ENCODE measurements at regions not wholly inside any gene's neighbourhood (a gene's known extent, or its start where the extent isn't known, plus 50 kb on each side); places are given as distances from the start of the nearest gene placed in this dataset.

DNA sequence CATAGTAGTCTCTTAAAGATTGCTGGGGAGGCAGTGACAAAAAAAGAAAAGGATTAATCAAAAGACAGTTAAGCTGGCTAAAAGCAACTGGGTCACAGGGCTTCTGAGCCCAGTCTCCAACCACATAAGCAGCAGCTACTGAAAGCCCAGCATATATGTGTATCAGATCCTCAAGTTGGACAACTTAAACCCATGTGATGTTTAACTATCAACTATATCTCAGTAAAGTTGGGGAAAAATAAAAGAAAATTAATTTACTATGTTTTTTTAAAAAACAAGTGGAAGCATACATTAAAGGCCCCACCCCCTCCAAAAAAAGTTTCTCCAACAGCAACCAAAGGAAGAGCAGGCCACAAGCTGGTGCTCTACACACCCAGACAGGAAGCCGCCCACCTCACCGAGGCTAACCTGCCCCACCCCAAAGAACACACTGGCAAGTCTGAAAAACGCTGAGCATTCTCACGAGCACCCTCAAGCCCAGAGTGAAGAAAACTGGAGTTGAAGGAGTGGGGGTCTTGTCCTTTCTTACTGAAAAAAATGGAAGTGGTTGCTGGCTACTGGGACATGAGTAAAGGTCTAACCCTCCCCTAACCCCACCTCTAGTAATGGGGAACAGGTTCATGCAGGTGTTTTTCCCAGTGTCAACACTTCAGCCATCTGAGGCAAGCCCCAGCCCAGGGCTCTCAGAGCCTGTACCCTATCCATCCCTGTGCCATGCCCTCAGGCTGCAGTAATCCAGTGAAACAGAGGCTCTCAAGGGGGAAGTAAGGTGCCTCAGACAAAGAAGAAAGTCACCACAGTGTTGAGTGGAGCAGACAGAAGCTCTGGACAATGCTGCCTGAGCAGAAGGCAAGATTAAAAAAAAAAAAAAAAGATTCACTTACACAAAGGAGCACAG is 106.3 kb downstream of the GYPC start:
- H3K4me1 Mint-ChIP-seq, result peaks cover 50% of the 10 kb centered on the region
- Histone ChIP-seq H3K4me2 (replicated peaks; ENCODE audit: extremely low read depth, low read length, poor library complexity, severe bottlenecking) (no peak overlapping the region), H3K4me3 (replicated peaks in 1 of 3; ENCODE audit: low read depth in 2 of 3, low read length in 3 of 3) (no peak overlapping the region), H3K79me2 (ENCODE audit: insufficient read depth, low read length) (no peaks in the 10 kb centered on the region), H2AFZ (ENCODE audit: insufficient read depth, low read depth, low read length, poor library complexity, severe bottlenecking) (peak overlapping the region; percentile 48), H3K9ac (ENCODE audit: insufficient read depth, low read length, poor library complexity, severe bottlenecking) (no peak overlapping the region), H3K9me3 (replicated peaks in 1 of 2; ENCODE audit: control insufficient read depth in 1 of 2, insufficient read depth in 1 of 2, low read length in 2 of 2) (peaks cover 0 to 4% of the 10 kb centered on the region in 2 donors), H3K27me3 (ENCODE audit: control insufficient read depth in 2 of 2, insufficient read depth in 2 of 2, low read length in 2 of 2) (no peaks in the 10 kb centered on the region), H4K20me1 (ENCODE audit: insufficient read depth, low read length) (no peaks in the 10 kb centered on the region), H3K27ac (ENCODE audit: low read depth in 1 of 2, low read length in 2 of 2) (no peak overlapping the region), H3K36me3 (replicated peaks in 1 of 2; ENCODE audit: control insufficient read depth in 1 of 2, insufficient read depth in 2 of 2, low read length in 2 of 2) (no peaks in the 10 kb centered on the region), H3K4me1 (ENCODE audit: control insufficient read depth in 1 of 2, insufficient read depth in 2 of 2, low read length in 2 of 2) (peaks cover 17 to 33% of the 10 kb centered on the region in 2 donors)
- no peak for DNase-seq
- no CpG with 5 or more reads among the region's 4 CpGs for WGBS (ENCODE audit: insufficient coverage)
- no peak overlapping the region for H3K4me3 Mint-ChIP-seq
- no peaks in the 10 kb centered on the region for H3K36me3 Mint-ChIP-seq
- H3K9me3 Mint-ChIP-seq, result peaks cover 0 to 7% (median 4%) of the 10 kb centered on the region in 7 donors
- intact Hi-C loops (cut with micrococcal nuclease), result no loop called here
- TF ChIP-seq, protein P1, sequence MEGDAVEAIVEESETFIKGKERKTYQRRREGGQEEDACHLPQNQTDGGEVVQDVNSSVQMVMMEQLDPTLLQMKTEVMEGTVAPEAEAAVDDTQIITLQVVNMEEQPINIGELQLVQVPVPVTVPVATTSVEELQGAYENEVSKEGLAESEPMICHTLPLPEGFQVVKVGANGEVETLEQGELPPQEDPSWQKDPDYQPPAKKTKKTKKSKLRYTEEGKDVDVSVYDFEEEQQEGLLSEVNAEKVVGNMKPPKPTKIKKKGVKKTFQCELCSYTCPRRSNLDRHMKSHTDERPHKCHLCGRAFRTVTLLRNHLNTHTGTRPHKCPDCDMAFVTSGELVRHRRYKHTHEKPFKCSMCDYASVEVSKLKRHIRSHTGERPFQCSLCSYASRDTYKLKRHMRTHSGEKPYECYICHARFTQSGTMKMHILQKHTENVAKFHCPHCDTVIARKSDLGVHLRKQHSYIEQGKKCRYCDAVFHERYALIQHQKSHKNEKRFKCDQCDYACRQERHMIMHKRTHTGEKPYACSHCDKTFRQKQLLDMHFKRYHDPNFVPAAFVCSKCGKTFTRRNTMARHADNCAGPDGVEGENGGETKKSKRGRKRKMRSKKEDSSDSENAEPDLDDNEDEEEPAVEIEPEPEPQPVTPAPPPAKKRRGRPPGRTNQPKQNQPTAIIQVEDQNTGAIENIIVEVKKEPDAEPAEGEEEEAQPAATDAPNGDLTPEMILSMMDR (IDR thresholded peaks at IDR 0.05), result no peak
- H3K27ac Mint-ChIP-seq, result peak overlapping the region in 3 of 7 donors; percentile 5 to 10 (median 10)
- peaks cover 0 to 1% (median 0%) of the 10 kb centered on the region in 3 donors for H3K27me3 Mint-ChIP-seq (ENCODE audit: low read depth in 3 of 3)

DNA sequence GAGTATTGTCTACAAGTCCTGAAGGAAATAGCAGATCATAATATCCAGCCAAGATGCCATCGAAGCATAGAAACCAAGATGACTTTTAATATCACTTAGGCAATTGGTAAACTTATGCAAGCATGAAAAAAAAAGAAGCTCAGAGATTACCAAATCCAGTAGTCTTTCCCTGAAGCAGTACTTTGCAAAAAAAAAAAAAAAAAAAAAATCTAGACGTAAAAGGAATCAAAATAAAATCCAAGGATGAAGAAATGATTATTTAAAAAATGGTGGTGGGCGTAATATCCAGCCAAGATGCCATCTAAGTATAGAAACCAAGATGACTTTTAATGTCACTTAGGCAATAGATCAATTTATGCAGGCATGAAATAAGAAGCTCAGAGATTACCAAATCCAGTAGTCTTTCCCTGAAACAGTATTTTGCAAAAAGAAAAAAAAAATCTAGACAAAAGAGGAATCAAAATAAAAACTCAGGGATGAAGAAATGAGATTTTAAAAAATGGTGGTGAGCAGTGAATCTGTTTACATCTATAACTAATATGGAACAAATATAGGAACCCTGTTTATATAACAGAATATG is 108.8 kb downstream of the GYPC start:
- TF ChIP-seq, protein P1 (IDR thresholded peaks at IDR 0.05), result no peak
- H3K27ac Mint-ChIP-seq, result peak overlapping the region in 2 of 7 donors; percentile 3 to 16
- peaks cover 50% of the 10 kb centered on the region for H3K4me1 Mint-ChIP-seq
- no CpG with 5 or more reads among the region's 3 CpGs for WGBS (ENCODE audit: insufficient coverage)
- Histone ChIP-seq H3K9me3 (replicated peaks in 1 of 2; ENCODE audit: control insufficient read depth in 1 of 2, insufficient read depth in 1 of 2, low read length in 2 of 2) (no peaks in the 10 kb centered on the region), H3K9ac (ENCODE audit: insufficient read depth, low read length, poor library complexity, severe bottlenecking) (no peak overlapping the region), H4K20me1 (ENCODE audit: insufficient read depth, low read length) (no peaks in the 10 kb centered on the region), H3K4me2 (replicated peaks; ENCODE audit: extremely low read depth, low read length, poor library complexity, severe bottlenecking) (peak overlapping the region; percentile 29), H3K36me3 (replicated peaks in 1 of 2; ENCODE audit: control insufficient read depth in 1 of 2, insufficient read depth in 2 of 2, low read length in 2 of 2) (no peaks in the 10 kb centered on the region), H3K27me3 (ENCODE audit: control insufficient read depth in 2 of 2, insufficient read depth in 2 of 2, low read length in 2 of 2) (no peaks in the 10 kb centered on the region), H2AFZ (ENCODE audit: insufficient read depth, low read depth, low read length, poor library complexity, severe bottlenecking) (no peak overlapping the region), H3K4me1 (ENCODE audit: control insufficient read depth in 1 of 2, insufficient read depth in 2 of 2, low read length in 2 of 2) (peaks cover 17 to 33% of the 10 kb centered on the region in 2 donors), H3K27ac (ENCODE audit: low read depth in 1 of 2, low read length in 2 of 2) (peak overlapping the region in 1 of 2 donors; percentile 10), H3K4me3 (replicated peaks in 1 of 3; ENCODE audit: low read depth in 2 of 3, low read length in 3 of 3) (no peak overlapping the region), H3K79me2 (ENCODE audit: insufficient read depth, low read length) (no peaks in the 10 kb centered on the region)
- no peaks in the 10 kb centered on the region for H3K36me3 Mint-ChIP-seq
- peaks cover 0 to 5% (median 0%) of the 10 kb centered on the region in 7 donors for H3K9me3 Mint-ChIP-seq
- intact Hi-C loops (cut with micrococcal nuclease), result no loop called here
- DNase-seq, result no peak
- peak overlapping the region in 1 of 2 donors; percentile 30 for H3K4me3 Mint-ChIP-seq
- peaks cover 0 to 4% (median 4%) of the 10 kb centered on the region in 3 donors for H3K27me3 Mint-ChIP-seq (ENCODE audit: low read depth in 3 of 3)
